ENCODE measurements at regions not wholly inside any gene's neighbourhood (a gene's known extent, or its start where the extent isn't known, plus 50 kb on each side); places are given as distances from the start of the nearest gene placed in this dataset.

GRCh38 chr16:35170610-35171009, 1711.2 kb downstream of the TP53TG3F start:
- H3K4me3 ChIP-seq (ENCODE audit: low read depth, low read length) = no peak overlapping the region
- CTCF ChIA-PET = no interaction called here
- DNase-seq (ENCODE audit: low read depth, low spot score) = no peak
- H3K27me3 ChIP-seq (ENCODE audit: control insufficient read depth, insufficient read depth, low read length) = no peaks in the 10 kb centered on the region
- H3K27ac ChIP-seq (ENCODE audit: low read depth, low read length) = no peak overlapping the region
- H3K9me3 ChIP-seq (ENCODE audit: control insufficient read depth, insufficient read depth, low read length) = peaks cover 28% of the 10 kb centered on the region
- TF ChIP-seq CTCF (IDR thresholded peaks at IDR 0.05; ENCODE audit: low read depth, low read length) = no peak
- POLR2A ChIA-PET = no interaction called here

- H3K27me3 ChIP-seq (ENCODE audit: control insufficient read depth, insufficient read depth, low read length) = no peaks in the 10 kb centered on the region
- H3K9me3 ChIP-seq (ENCODE audit: control insufficient read depth, insufficient read depth, low read length) = peaks cover 28% of the 10 kb centered on the region
- DNase-seq (ENCODE audit: low read depth, low spot score) = no peak
- H3K4me3 ChIP-seq (ENCODE audit: low read depth, low read length) = no peak overlapping the region
- no peak for TF ChIP-seq CTCF (IDR thresholded peaks at IDR 0.05; ENCODE audit: low read depth, low read length)
- ChIA-PET POLR2A (no interaction called here), CTCF (no interaction called here)
- H3K27ac ChIP-seq (ENCODE audit: low read depth, low read length) = no peak overlapping the region
Observed at GRCh38 chr16:35171106-35171505, 1711.7 kb downstream of the TP53TG3F start.

GRCh38 chr16:35173295-35173694, 1713.9 kb downstream of the TP53TG3F start:
- H3K4me3 ChIP-seq (ENCODE audit: low read depth, low read length) = no peak overlapping the region
- TF ChIP-seq CTCF (IDR thresholded peaks at IDR 0.05; ENCODE audit: low read depth, low read length) = no peak
- H3K27me3 ChIP-seq (ENCODE audit: control insufficient read depth, insufficient read depth, low read length) = no peaks in the 10 kb centered on the region
- POLR2A ChIA-PET = no interaction called here
- CTCF ChIA-PET = no interaction called here
- no peak for DNase-seq (ENCODE audit: low read depth, low spot score)
- H3K9me3 ChIP-seq (ENCODE audit: control insufficient read depth, insufficient read depth, low read length) = peaks cover 41% of the 10 kb centered on the region
- no peak overlapping the region for H3K27ac ChIP-seq (ENCODE audit: low read depth, low read length)

GRCh38 chr16:35174016-35174415, 1714.6 kb downstream of the TP53TG3F start:
- Histone ChIP-seq H3K9me3 (ENCODE audit: control insufficient read depth, insufficient read depth, low read length) (peaks cover 41% of the 10 kb centered on the region), H3K27ac (ENCODE audit: low read depth, low read length) (no peak overlapping the region), H3K4me3 (ENCODE audit: low read depth, low read length) (no peak overlapping the region), H3K27me3 (ENCODE audit: control insufficient read depth, insufficient read depth, low read length) (no peaks in the 10 kb centered on the region)
- DNase-seq (ENCODE audit: low read depth, low spot score) = no peak
- CTCF ChIA-PET = no interaction called here
- TF ChIP-seq CTCF (IDR thresholded peaks at IDR 0.05; ENCODE audit: low read depth, low read length) = no peak
- POLR2A ChIA-PET = no interaction called here

- no peak for TF ChIP-seq CTCF (IDR thresholded peaks at IDR 0.05; ENCODE audit: low read depth, low read length)
- ChIA-PET CTCF (no interaction called here), POLR2A (no interaction called here)
- no peak for DNase-seq (ENCODE audit: low read depth, low spot score)
- Histone ChIP-seq H3K27ac (ENCODE audit: low read depth, low read length) (no peak overlapping the region), H3K27me3 (ENCODE audit: control insufficient read depth, insufficient read depth, low read length) (no peaks in the 10 kb centered on the region), H3K4me3 (ENCODE audit: low read depth, low read length) (no peak overlapping the region), H3K9me3 (ENCODE audit: control insufficient read depth, insufficient read depth, low read length) (peaks cover 41% of the 10 kb centered on the region)
Observed at GRCh38 chr16:35176449-35176848, 1717.0 kb downstream of the TP53TG3F start.
